Vagina (tissue), 2 donors: ENCODE measurements at regions not wholly inside any gene's neighbourhood (a gene's known extent, or its start where the extent isn't known, plus 50 kb on each side); places are given as distances from the start of the nearest gene placed in this dataset.

Experiments
- CTCF ChIP-seq, 3 experiments: fragments of 450-650 bp in 2 of 3; fragments of 200-600 bp in 1 of 3; sonication (generic) in 1 of 3; IDR thresholded peaks; one replicate each; pipeline ENCODE4 v1.5.1; 2017 to 2019; ENCODE audit warnings: antibody characterized with exemption in 3 of 3, mild to moderate bottlenecking in 2 of 3, moderate library complexity in 2 of 3
- POLR2AphosphoS5 ChIP-seq, 2 donors: sonication (generic); formaldehyde crosslinking; IDR thresholded peaks; one replicate each; pipeline ENCODE4 v1.9.0; 2017; ENCODE audit warnings: antibody characterized with exemption in 2 of 2, mild to moderate bottlenecking in 2 of 2, low read depth in 1 of 2; ENCODE audit not compliant: insufficient read depth in 1 of 2

- TF ChIP-seq CTCF (IDR thresholded peaks at IDR 0.05) (no peak), POLR2AphosphoS5 (IDR thresholded peaks at IDR 0.05; ENCODE audit: insufficient read depth in 1 of 2, low read depth in 1 of 2) (peak; percentile 2 to 64)
These were observed 205.3 kb upstream of the WWC1 start for GRCh38 chr5:168086104-168086610.
